OCI-LY7 (cell line): ENCODE measurements at regions not wholly inside any gene's neighbourhood (a gene's known extent, or its start where the extent isn't known, plus 50 kb on each side); places are given as distances from the start of the nearest gene placed in this dataset.

Experiments
- BruUV-seq: library from RNA; stranded (reverse); fragments of 400-500 nt; replicated peaks from 2 replicates; lab custom pipeline; 2021; lab: Mats Ljungman, UMichigan
- CTCF ChIA-PET: fragments of 300-600 bp; sonication (Branson Sonifier 250); formaldehyde crosslinking; loops from one replicate; lab custom pipeline; 2022; ENCODE audit warnings: antibody characterized with exemption; ENCODE audit not compliant: unreplicated experiment; lab: Charles Lee
- POLR2A ChIA-PET: fragments of 300-600 bp; sonication (Branson Sonifier 250); formaldehyde crosslinking; loops from one replicate; lab custom pipeline; 2022; ENCODE audit warnings: antibody characterized with exemption; lab: Charles Lee
- DNase-seq: peaks from one replicate; pipeline ENCODE4 v3.0.0-alpha.2; 2015; ENCODE audit warnings: low spot score
- H2AFZ ChIP-seq: fragments of 200-600 bp; sonication (generic), shearing (Covaris generic); 2 replicates; pipeline ENCODE4 v1.6.1; 2014; ENCODE audit warnings: mild to moderate bottlenecking, antibody characterized with exemption, low read length, moderate library complexity
- H3K27ac ChIP-seq: fragments of 200-600 bp; sonication (generic); 2 replicates; pipeline ENCODE4 v1.5.1; 2014; ENCODE audit warnings: mixed run types, low read depth, mild to moderate bottlenecking, moderate library complexity, low read length, inconsistent platforms; ENCODE audit not compliant: poor library complexity, severe bottlenecking
- H3K36me3 ChIP-seq: fragments of 200-600 bp; sonication (generic); 2 replicates; pipeline ENCODE4 v1.6.1; 2014; ENCODE audit warnings: mild to moderate bottlenecking, antibody characterized with exemption, low read length, moderate library complexity, mixed read lengths; ENCODE audit not compliant: insufficient read depth
- H3K4me1 ChIP-seq: fragments of 200-600 bp; sonication (generic); 2 replicates; pipeline ENCODE4 v1.5.1; 2014; ENCODE audit warnings: mild to moderate bottlenecking, low read length; ENCODE audit not compliant: insufficient read depth, poor library complexity, severe bottlenecking
- H3K4me2 ChIP-seq: fragments of 200-600 bp; sonication (generic); 2 replicates; pipeline ENCODE4 v1.6.1; 2014; ENCODE audit warnings: mild to moderate bottlenecking, low read length
- H3K4me3 ChIP-seq: fragments of 200-600 bp; sonication (generic); 2 replicates; pipeline ENCODE4 v1.5.1; 2014; ENCODE audit warnings: mild to moderate bottlenecking, low read depth, low read length; ENCODE audit not compliant: poor library complexity, severe bottlenecking
- H3K79me2 ChIP-seq: fragments of 200-600 bp; sonication (generic); 2 replicates; pipeline ENCODE4 v1.6.1; 2016; ENCODE audit warnings: low read depth, mild to moderate bottlenecking, low read length, moderate library complexity, mixed read lengths; ENCODE audit not compliant: insufficient read depth
- H3K9me2 ChIP-seq: fragments of 200-600 bp; sonication (generic); 2 replicates; pipeline ENCODE4 v1.6.1; 2016; ENCODE audit warnings: mild to moderate bottlenecking, low read length, mixed read lengths; ENCODE audit not compliant: insufficient read depth
- H3K9me3 ChIP-seq: fragments of 200-600 bp; sonication (generic); 2 replicates; pipeline ENCODE4 v1.6.1; 2014; ENCODE audit warnings: mild to moderate bottlenecking, mixed run types, low read length, mixed read lengths
- H4K20me1 ChIP-seq: fragments of 200-600 bp; sonication (generic); 2 replicates; pipeline ENCODE4 v1.6.1; 2014; ENCODE audit warnings: mild to moderate bottlenecking, antibody characterized with exemption, low read length, moderate library complexity, mixed read lengths; ENCODE audit not compliant: insufficient read depth
- CTCF ChIP-seq: fragments of 200-600 bp; sonication (generic); conservative IDR thresholded peaks from 2 replicates; pipeline ENCODE4 v1.5.1; 2014; ENCODE audit warnings: mild to moderate bottlenecking, antibody characterized with exemption, low read length, moderate library complexity, mixed read lengths
- EZH2phosphoT487 ChIP-seq: fragments of 200-600 bp; sonication (generic); IDR thresholded peaks from 2 replicates; pipeline ENCODE4 v1.6.1; 2018; ENCODE audit warnings: low read depth, borderline replicate concordance, mild to moderate bottlenecking, mixed run types, antibody characterized with exemption, low read length, moderate library complexity, mixed read lengths
- intact Hi-C: fragments of 100-400 bp; cut with micrococcal nuclease; formaldehyde crosslinking; loops from one replicate; pipeline ENCODE4 v1.10.0; 2022; ENCODE audit not compliant: unreplicated experiment

- Histone ChIP-seq H3K4me1 (no peaks in the 10 kb centered on the region), H3K36me3 (no peaks in the 10 kb centered on the region), H3K9me2 (no peaks in the 10 kb centered on the region), H3K4me2 (no peak overlapping the region), H3K79me2 (no peaks in the 10 kb centered on the region), H3K27ac (no peak overlapping the region), H3K4me3 (no peak overlapping the region), H2AFZ (no peak overlapping the region), H4K20me1 (no peaks in the 10 kb centered on the region), H3K9me3 (0 out of 2 replicates have a peak, but pooled peaks cover 10% of the 10 kb centered on the region)
- intact Hi-C loops: no loop called here
- TF ChIP-seq EZH2phosphoT487: no peak
- TF ChIP-seq CTCF: no peak
- ChIA-PET POLR2A (no interaction called here), CTCF (no interaction called here)
- no TSS peak for BruUV-seq
- no peak for DNase-seq
Observed at GRCh38 chr21:27246741-27247140, 279.9 kb upstream of the ADAMTS5 start.

GRCh38 chr21:27244776-27245175 is 277.9 kb upstream of the ADAMTS5 start:
- no peak for DNase-seq
- no peak overlapping the region for H3K4me3 ChIP-seq
- no peaks in the 10 kb centered on the region for H4K20me1 ChIP-seq
- H3K9me2 ChIP-seq: no peaks in the 10 kb centered on the region
- no peaks in the 10 kb centered on the region for H3K79me2 ChIP-seq
- TF ChIP-seq CTCF (no peak), EZH2phosphoT487 (no peak)
- no TSS peak for BruUV-seq
- intact Hi-C loops: no loop called here
- H3K4me1 ChIP-seq: no peaks in the 10 kb centered on the region
- H3K27ac ChIP-seq: no peak overlapping the region
- no peak overlapping the region for H2AFZ ChIP-seq
- H3K9me3 ChIP-seq: 0 out of 2 replicates have a peak, but pooled peaks cover 10% of the 10 kb centered on the region
- ChIA-PET CTCF (no interaction called here), POLR2A (no interaction called here)
- no peak overlapping the region for H3K4me2 ChIP-seq
- H3K36me3 ChIP-seq: no peaks in the 10 kb centered on the region

GRCh38 chr21:27244352-27244751 is 277.5 kb upstream of the ADAMTS5 start:
- TF ChIP-seq EZH2phosphoT487: no peak
- Histone ChIP-seq H3K9me3 (0 out of 2 replicates have a peak, but pooled peaks cover 10% of the 10 kb centered on the region), H3K4me3 (no peak overlapping the region), H3K9me2 (no peaks in the 10 kb centered on the region), H3K79me2 (no peaks in the 10 kb centered on the region), H3K27ac (no peak overlapping the region), H2AFZ (no peak overlapping the region), H4K20me1 (no peaks in the 10 kb centered on the region), H3K4me2 (no peak overlapping the region), H3K4me1 (no peaks in the 10 kb centered on the region), H3K36me3 (no peaks in the 10 kb centered on the region)
- BruUV-seq: no TSS peak
- POLR2A ChIA-PET: interaction anchor here (1.0 kb wide), 1 partner anchor 367 kb away, joined by 3 read pairs; no protein-coding TSS in a partner anchor
- DNase-seq: no peak
- CTCF ChIA-PET: no interaction called here
- intact Hi-C loops: no loop called here
